Ovary (tissue), 3 donors: ENCODE measurements at regions not wholly inside any gene's neighbourhood (a gene's known extent, or its start where the extent isn't known, plus 50 kb on each side); places are given as distances from the start of the nearest gene placed in this dataset.
"Not testable (repeated sequence)": the region's sequence is repeated elsewhere in the genome, so short reads cannot be mapped to it uniquely, and the experiment has no call there.

Experiments used
- EP300 ChIP-seq: sonication (generic); formaldehyde crosslinking; IDR thresholded peaks from one replicate; pipeline ENCODE4 v1.6.1; 2017; ENCODE audit warnings: antibody characterized with exemption
- TF ChIP-seq, protein P1 (sequence below), 3 donors: fragments of 450-650 bp in 2 of 3; fragments of 200-600 bp in 1 of 3; IDR thresholded peaks; one replicate each; pipeline versions ENCODE4 v1.5.1 to v1.8.0; 2016 to 2022; ENCODE audit warnings: antibody characterized with exemption in 3 of 3, mild to moderate bottlenecking in 1 of 3
- donor health status: DM: no; HTN: no; CAD: no.

DNA sequence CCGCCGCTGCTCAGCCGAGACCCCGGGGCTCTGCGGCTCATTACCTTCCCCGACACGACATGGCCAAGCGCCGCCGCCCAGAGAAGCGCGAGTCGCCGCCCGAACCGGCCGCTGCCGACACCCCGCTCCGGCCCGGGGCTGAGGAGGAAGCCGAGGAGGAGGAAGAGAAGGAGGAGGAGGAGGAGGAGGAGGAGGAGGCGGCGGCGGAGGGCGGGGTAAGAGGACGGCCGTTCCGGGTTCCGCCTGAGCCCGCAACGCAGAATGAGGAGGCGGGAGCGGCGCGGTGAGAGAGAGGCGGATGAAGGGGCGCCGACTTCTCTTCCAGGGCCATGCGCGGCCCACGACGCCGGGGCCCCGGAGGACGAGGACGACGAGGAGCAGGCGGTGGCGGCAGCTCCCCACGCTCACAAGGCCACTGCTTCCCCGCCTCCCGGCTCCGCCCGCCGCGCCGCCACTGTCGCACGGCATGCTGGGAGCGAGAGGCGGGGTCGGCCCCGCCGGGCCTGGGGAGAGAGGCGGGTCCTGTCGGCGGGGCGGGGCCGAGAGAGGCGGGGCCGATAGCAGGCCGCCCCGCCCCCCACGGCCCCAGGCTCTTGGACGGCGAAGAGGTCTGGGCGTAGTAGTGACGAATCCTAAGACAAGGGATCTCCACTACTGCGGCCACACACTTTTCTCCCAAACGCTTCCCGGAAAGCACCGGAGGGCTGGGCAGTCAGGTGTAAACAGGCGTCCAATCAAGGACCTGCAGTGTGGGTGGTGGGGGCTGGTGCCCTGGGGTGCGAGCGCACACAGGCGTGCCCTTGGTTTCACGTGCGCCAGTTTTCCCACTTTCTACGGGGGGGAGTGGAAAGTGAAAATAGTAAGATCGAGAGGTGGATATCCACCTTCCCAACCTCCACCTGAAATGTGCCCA, 67.9 kb upstream of the SPN start:
- TF ChIP-seq EP300: not testable (repeated sequence)
- TF ChIP-seq, protein P1, sequence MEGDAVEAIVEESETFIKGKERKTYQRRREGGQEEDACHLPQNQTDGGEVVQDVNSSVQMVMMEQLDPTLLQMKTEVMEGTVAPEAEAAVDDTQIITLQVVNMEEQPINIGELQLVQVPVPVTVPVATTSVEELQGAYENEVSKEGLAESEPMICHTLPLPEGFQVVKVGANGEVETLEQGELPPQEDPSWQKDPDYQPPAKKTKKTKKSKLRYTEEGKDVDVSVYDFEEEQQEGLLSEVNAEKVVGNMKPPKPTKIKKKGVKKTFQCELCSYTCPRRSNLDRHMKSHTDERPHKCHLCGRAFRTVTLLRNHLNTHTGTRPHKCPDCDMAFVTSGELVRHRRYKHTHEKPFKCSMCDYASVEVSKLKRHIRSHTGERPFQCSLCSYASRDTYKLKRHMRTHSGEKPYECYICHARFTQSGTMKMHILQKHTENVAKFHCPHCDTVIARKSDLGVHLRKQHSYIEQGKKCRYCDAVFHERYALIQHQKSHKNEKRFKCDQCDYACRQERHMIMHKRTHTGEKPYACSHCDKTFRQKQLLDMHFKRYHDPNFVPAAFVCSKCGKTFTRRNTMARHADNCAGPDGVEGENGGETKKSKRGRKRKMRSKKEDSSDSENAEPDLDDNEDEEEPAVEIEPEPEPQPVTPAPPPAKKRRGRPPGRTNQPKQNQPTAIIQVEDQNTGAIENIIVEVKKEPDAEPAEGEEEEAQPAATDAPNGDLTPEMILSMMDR (IDR thresholded peaks at IDR 0.05): not testable (repeated sequence)
